ENCODE measurements at regions not wholly inside any gene's neighbourhood (a gene's known extent, or its start where the extent isn't known, plus 50 kb on each side); places are given as distances from the start of the nearest gene placed in this dataset.

GRCh38 chr2:139721411-139721995 lies 941.3 kb upstream of the NXPH2 start:
- Histone ChIP-seq H3K9me3 (replicated peaks; ENCODE audit: control insufficient read depth, insufficient read depth, low read length) (no peaks in the 10 kb centered on the region), H3K4me3 (replicated peaks in 1 of 3; ENCODE audit: insufficient read depth in 1 of 3, low read depth in 1 of 3, low read length in 3 of 3) (no peak overlapping the region), H3K79me2 (ENCODE audit: control insufficient read depth, insufficient read depth, low read length) (no peaks in the 10 kb centered on the region), H3K9ac (replicated peaks; ENCODE audit: extremely low read depth, insufficient read depth, low read length) (no peak overlapping the region), H3K9me1 (replicated peaks; ENCODE audit: control insufficient read depth, extremely low read depth, insufficient read depth, low read length) (no peaks in the 10 kb centered on the region), H4K20me1 (replicated peaks; ENCODE audit: control insufficient read depth, extremely low read depth, insufficient read depth, low read length) (no peaks in the 10 kb centered on the region), H3K4me2 (ENCODE audit: insufficient read depth, low read length) (no peak overlapping the region), H3K36me3 (ENCODE audit: control insufficient read depth in 2 of 2, extremely low read depth in 1 of 2, insufficient read depth in 2 of 2, low read length in 2 of 2) (no peaks in the 10 kb centered on the region), H3K27ac (ENCODE audit: insufficient read depth, low read depth, low read length) (no peak overlapping the region), H2AFZ (ENCODE audit: low read depth, low read length) (no peak overlapping the region), H3K4me1 (ENCODE audit: control insufficient read depth, extremely low read depth, insufficient read depth, low read length) (no peaks in the 10 kb centered on the region), H3K27me3 (ENCODE audit: control insufficient read depth in 2 of 2, insufficient read depth in 2 of 2, low read length in 2 of 2) (no peaks in the 10 kb centered on the region)
- no TSS peak for BruUV-seq (replicated peaks)
- no peak for TF ChIP-seq JUN (IDR thresholded peaks at IDR 0.05; ENCODE audit: borderline replicate concordance, insufficient read depth, insufficient read length, low read depth)
- TF ChIP-seq POLR2AphosphoS5 (IDR thresholded peaks at IDR 0.05; ENCODE audit: insufficient read depth, low read depth, low read length) = no peak
- TF ChIP-seq MYC (IDR thresholded peaks at IDR 0.05; ENCODE audit: low read depth, low read length) = no peak
- no peak for TF ChIP-seq EZH2 (IDR thresholded peaks at IDR 0.05; ENCODE audit: borderline replicate concordance, low read depth, low read length, severe bottlenecking)
- no peak for TF ChIP-seq FOS (IDR thresholded peaks at IDR 0.05; ENCODE audit: borderline replicate concordance, insufficient read depth, low read length)
- TF ChIP-seq MAX (IDR thresholded peaks at IDR 0.05; ENCODE audit: insufficient read depth, insufficient read length) = no peak
- TF ChIP-seq CTCF (IDR thresholded peaks at IDR 0.05; ENCODE audit: extremely low read depth in 1 of 2, insufficient read depth in 1 of 2, low read depth in 1 of 2, low read length in 2 of 2) = no peak
- no peak for TF ChIP-seq POLR2A (IDR thresholded peaks at IDR 0.05; ENCODE audit: low read depth, low read length)
- no peak for TF ChIP-seq GATA2 (IDR thresholded peaks at IDR 0.05; ENCODE audit: insufficient read depth, insufficient read length, low read depth, low read length)
- intact Hi-C loops (cut with micrococcal nuclease) = no loop called here
- DNase-seq (ENCODE audit: low read depth, low spot score) (no peak), FAIRE-seq (no peak)
- POLR2A ChIA-PET = no interaction called here
- CTCF ChIA-PET = no interaction called here
- dilution Hi-C loops (cut with MboI; ENCODE audit: extremely low pct_ligation_motif_present, low sequenced_read_pairs) = no loop called here
